Neural progenitor cell (in vitro differentiated cells): ENCODE measurements at regions not wholly inside any gene's neighbourhood (a gene's known extent, or its start where the extent isn't known, plus 50 kb on each side); places are given as distances from the start of the nearest gene placed in this dataset.

Experiments
- CTCF ChIP-seq: fragments of 200-600 bp; sonication (generic); IDR thresholded peaks from 2 replicates; pipeline ENCODE4 v1.5.1; 2017; ENCODE audit warnings: antibody characterized with exemption, mild to moderate bottlenecking
- EZH2 ChIP-seq: fragments of 200-600 bp; sonication (generic); IDR thresholded peaks from 2 replicates; pipeline ENCODE4 v1.6.1; 2017; ENCODE audit warnings: antibody characterized with exemption, mild to moderate bottlenecking, moderate library complexity
- EZH2phosphoT487 ChIP-seq: fragments of 200-600 bp; sonication (generic); IDR thresholded peaks from 2 replicates; pipeline ENCODE4 v1.6.1; 2017; ENCODE audit warnings: antibody characterized with exemption

GRCh38 chr10:18737841-18738240, 78.6 kb downstream of the ARL5B start:
- no peak for TF ChIP-seq EZH2
- TF ChIP-seq CTCF: no peak
- no peak for TF ChIP-seq EZH2phosphoT487
